Keratinocyte (primary cell): ENCODE measurements at regions not wholly inside any gene's neighbourhood (a gene's known extent, or its start where the extent isn't known, plus 50 kb on each side); places are given as distances from the start of the nearest gene placed in this dataset.

ENCODE experiments used
- DNase-seq: peaks from one replicate; pipeline ENCODE4 v3.0.0-alpha.2; 2011; ENCODE audit warnings: low read depth, missing footprints, low spot score
- FAIRE-seq: peaks from 2 replicates; lab custom pipeline; 2011; peaks lifted over from hg19 to GRCh38; lab: Jason Lieb, UNC
- H2AFZ ChIP-seq: 2 replicates; pipeline ENCODE4 v1.6.0; 2012; ENCODE audit warnings: low read length, control low read depth, inconsistent platforms; ENCODE audit not compliant: control insufficient read depth
- H3K27ac ChIP-seq: 2 replicates; pipeline ENCODE4 v1.5.1; 2011; ENCODE audit warnings: low read length; ENCODE audit not compliant: control insufficient read depth, insufficient read depth
- H3K27me3 ChIP-seq: 3 replicates; pipeline ENCODE4 v1.6.0; 2011; ENCODE audit warnings: low read length; ENCODE audit not compliant: control insufficient read depth, insufficient read depth; ENCODE audit errors: extremely low read depth
- H3K36me3 ChIP-seq, 2 experiments: 2 replicates in 1 of 2; 3 replicates in 1 of 2; pipeline ENCODE4 v1.5.1; 2011; ENCODE audit warnings: low read length in 2 of 2, mild to moderate bottlenecking in 1 of 2; ENCODE audit not compliant: control insufficient read depth in 2 of 2, insufficient read depth in 2 of 2; ENCODE audit errors: extremely low read depth in 1 of 2
- H3K4me1 ChIP-seq: 3 replicates; pipeline ENCODE4 v1.5.1; 2011; ENCODE audit warnings: low read length; ENCODE audit not compliant: control insufficient read depth, insufficient read depth; ENCODE audit errors: extremely low read depth
- H3K4me2 ChIP-seq: 3 replicates; pipeline ENCODE4 v1.6.0; 2011; ENCODE audit warnings: low read depth, low read length; ENCODE audit not compliant: control insufficient read depth, insufficient read depth; ENCODE audit errors: extremely low read depth
- H3K4me3 ChIP-seq, 3 experiments: fragments of 200-600 bp in 1 of 3; sonication (generic) in 1 of 3; 2 replicates in 2 of 3; 3 replicates in 1 of 3; pipeline ENCODE4 v1.5.1; 2011 to 2016; ENCODE audit warnings: low read length in 3 of 3, mild to moderate bottlenecking in 3 of 3, control low read depth in 2 of 3, inconsistent platforms in 1 of 3, low read depth in 1 of 3, mixed read lengths in 1 of 3, mixed run types in 1 of 3, moderate library complexity in 1 of 3; ENCODE audit not compliant: control insufficient read depth in 2 of 3, insufficient read depth in 2 of 3; ENCODE audit errors: extremely low read depth in 1 of 3
- H3K79me2 ChIP-seq: 2 replicates; pipeline ENCODE4 v1.6.0; 2012; ENCODE audit warnings: low read length; ENCODE audit not compliant: control insufficient read depth, insufficient read depth
- H3K9ac ChIP-seq: 3 replicates; pipeline ENCODE4 v1.6.0; 2011; ENCODE audit warnings: low read length; ENCODE audit not compliant: control insufficient read depth, insufficient read depth; ENCODE audit errors: extremely low read depth
- H3K9me1 ChIP-seq: 3 replicates; pipeline ENCODE4 v1.6.0; 2011; ENCODE audit warnings: low read length; ENCODE audit not compliant: control insufficient read depth, insufficient read depth; ENCODE audit errors: extremely low read depth
- H3K9me3 ChIP-seq: 2 replicates; pipeline ENCODE4 v1.5.1; 2012; ENCODE audit warnings: low read depth, low read length; ENCODE audit not compliant: control insufficient read depth
- H4K20me1 ChIP-seq: 3 replicates; pipeline ENCODE4 v1.6.0; 2011; ENCODE audit warnings: low read length; ENCODE audit not compliant: control insufficient read depth, insufficient read depth; ENCODE audit errors: extremely low read depth
- EZH2 ChIP-seq: IDR thresholded peaks from one replicate; pipeline ENCODE4 v1.6.1; 2012; ENCODE audit warnings: inconsistent platforms, mild to moderate bottlenecking, low read length, moderate library complexity
- dilution Hi-C: fragments of 300-500 bp; cut with MboI; formaldehyde crosslinking; loops from one replicate; pipeline ENCODE4 v1.7.0; 2020; ENCODE audit warnings: low sequenced_read_pairs; ENCODE audit not compliant: extremely low pct_ligation_motif_present
- TF ChIP-seq, protein P1 (sequence below), 3 experiments: IDR thresholded peaks in 1 of 3; conservative IDR thresholded peaks in 1 of 3; optimal IDR thresholded peaks in 1 of 3; 2 replicates in 2 of 3; 3 replicates in 1 of 3; pipeline versions ENCODE3 to v1.5.1; 2011; ENCODE audit warnings: low read length in 3 of 3, mild to moderate bottlenecking in 3 of 3, moderate library complexity in 2 of 3, control low read depth in 1 of 3, inconsistent platforms in 1 of 3; ENCODE audit not compliant: insufficient read depth in 2 of 3; ENCODE audit errors: extremely low read depth in 1 of 3

- no peak for DNase-seq
- H3K79me2 ChIP-seq = no peaks in the 10 kb centered on the region
- no peak overlapping the region for H3K4me2 ChIP-seq
- no peaks in the 10 kb centered on the region for H3K9me3 ChIP-seq
- no peak overlapping the region for H3K27ac ChIP-seq
- no peaks in the 10 kb centered on the region for H3K9me1 ChIP-seq
- TF ChIP-seq, protein P1, sequence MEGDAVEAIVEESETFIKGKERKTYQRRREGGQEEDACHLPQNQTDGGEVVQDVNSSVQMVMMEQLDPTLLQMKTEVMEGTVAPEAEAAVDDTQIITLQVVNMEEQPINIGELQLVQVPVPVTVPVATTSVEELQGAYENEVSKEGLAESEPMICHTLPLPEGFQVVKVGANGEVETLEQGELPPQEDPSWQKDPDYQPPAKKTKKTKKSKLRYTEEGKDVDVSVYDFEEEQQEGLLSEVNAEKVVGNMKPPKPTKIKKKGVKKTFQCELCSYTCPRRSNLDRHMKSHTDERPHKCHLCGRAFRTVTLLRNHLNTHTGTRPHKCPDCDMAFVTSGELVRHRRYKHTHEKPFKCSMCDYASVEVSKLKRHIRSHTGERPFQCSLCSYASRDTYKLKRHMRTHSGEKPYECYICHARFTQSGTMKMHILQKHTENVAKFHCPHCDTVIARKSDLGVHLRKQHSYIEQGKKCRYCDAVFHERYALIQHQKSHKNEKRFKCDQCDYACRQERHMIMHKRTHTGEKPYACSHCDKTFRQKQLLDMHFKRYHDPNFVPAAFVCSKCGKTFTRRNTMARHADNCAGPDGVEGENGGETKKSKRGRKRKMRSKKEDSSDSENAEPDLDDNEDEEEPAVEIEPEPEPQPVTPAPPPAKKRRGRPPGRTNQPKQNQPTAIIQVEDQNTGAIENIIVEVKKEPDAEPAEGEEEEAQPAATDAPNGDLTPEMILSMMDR (optimal IDR thresholded peaks at IDR 0.05 in 1 of 3, IDR thresholded peaks at IDR 0.05 in 1 of 3, conservative IDR thresholded peaks at IDR 0.05 in 1 of 3; ENCODE audit: extremely low read depth in 1 of 3, insufficient read depth in 2 of 3, low read length in 3 of 3) = no peak
- no peak for TF ChIP-seq EZH2
- H4K20me1 ChIP-seq = no peaks in the 10 kb centered on the region
- no peak for FAIRE-seq
- H3K27me3 ChIP-seq = no peaks in the 10 kb centered on the region
- no peaks in the 10 kb centered on the region for H3K36me3 ChIP-seq
- H2AFZ ChIP-seq = no peak overlapping the region
- no peak overlapping the region for H3K9ac ChIP-seq
- no peaks in the 10 kb centered on the region for H3K4me1 ChIP-seq
- no peak overlapping the region for H3K4me3 ChIP-seq
- dilution Hi-C loops = no loop called here
These were observed 1376.9 kb upstream of the TMEM132C start for GRCh38 chr12:126890097-126890496.

DNA sequence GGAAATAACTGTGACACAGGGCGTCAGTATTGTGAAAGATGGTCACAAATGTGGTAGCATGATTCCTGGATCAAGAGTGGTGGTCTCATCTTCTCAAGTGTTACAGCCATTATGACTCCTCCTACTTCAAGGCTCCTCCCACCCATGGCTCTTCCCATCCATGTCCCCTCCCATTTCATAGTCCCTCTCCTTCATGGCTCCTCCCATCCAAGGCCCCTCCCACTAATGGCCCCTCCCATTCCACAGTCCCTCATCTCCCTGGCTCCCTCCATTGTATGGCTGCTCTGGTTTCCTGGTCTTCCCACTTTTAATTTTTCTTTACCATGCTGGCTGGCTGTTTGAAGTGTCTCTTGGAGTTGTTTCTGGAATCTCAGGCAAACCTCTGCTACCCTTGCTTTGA lies 1375.2 kb upstream of the TMEM132C start:
- H3K9me3 ChIP-seq = no peaks in the 10 kb centered on the region
- no peak for TF ChIP-seq EZH2
- TF ChIP-seq, protein P1 (optimal IDR thresholded peaks at IDR 0.05 in 1 of 3, IDR thresholded peaks at IDR 0.05 in 1 of 3, conservative IDR thresholded peaks at IDR 0.05 in 1 of 3; ENCODE audit: extremely low read depth in 1 of 3, insufficient read depth in 2 of 3, low read length in 3 of 3) = no peak
- H3K4me1 ChIP-seq = peaks cover 5% of the 10 kb centered on the region
- dilution Hi-C loops = no loop called here
- no peaks in the 10 kb centered on the region for H3K79me2 ChIP-seq
- FAIRE-seq (no peak), DNase-seq (no peak)
- no peak overlapping the region for H3K4me3 ChIP-seq
- H2AFZ ChIP-seq = no peak overlapping the region
- H3K9me1 ChIP-seq = no peaks in the 10 kb centered on the region
- no peak overlapping the region for H3K27ac ChIP-seq
- H3K9ac ChIP-seq = no peak overlapping the region
- no peaks in the 10 kb centered on the region for H3K27me3 ChIP-seq
- no peak overlapping the region for H3K4me2 ChIP-seq
- H3K36me3 ChIP-seq = no peaks in the 10 kb centered on the region
- no peaks in the 10 kb centered on the region for H4K20me1 ChIP-seq
